ENCODE measurements at regions not wholly inside any gene's neighbourhood (a gene's known extent, or its start where the extent isn't known, plus 50 kb on each side); places are given as distances from the start of the nearest gene placed in this dataset.

- no peak overlapping the region for H3K27ac ChIP-seq
- DNase-seq: peak in 1 of 4 donors; percentile 21
- H3K36me3 ChIP-seq (replicated peaks in 1 of 2; ENCODE audit: insufficient read depth in 1 of 2, low read depth in 2 of 2): no peaks in the 10 kb centered on the region
- H3K9me3 ChIP-seq: no peaks in the 10 kb centered on the region
- intact Hi-C loops (cut with DNase I): no loop called here
- H3K4me1 ChIP-seq: no peaks in the 10 kb centered on the region
- TF ChIP-seq CTCF (IDR thresholded peaks at IDR 0.05) (no peak), POLR2A (IDR thresholded peaks at IDR 0.05) (no peak)
- WGBS, 2 donors: 52 to 70% methylated on average over 4 of the region's 4 CpGs
- ATAC-seq: no peak
- H3K27me3 ChIP-seq: no peaks in the 10 kb centered on the region
- no peak overlapping the region for H3K4me3 ChIP-seq
Measured at GRCh38 chr13:109422161-109422560, 364.2 kb downstream of the IRS2 start.

- H3K9me3 ChIP-seq: no peaks in the 10 kb centered on the region
- intact Hi-C loops (cut with DNase I): no loop called here
- no peaks in the 10 kb centered on the region for H3K4me1 ChIP-seq
- no peak for DNase-seq
- WGBS, 2 donors: 45 to 48% methylated on average over 4 of the region's 4 CpGs
- no peak overlapping the region for H3K27ac ChIP-seq
- no peak overlapping the region for H3K4me3 ChIP-seq
- no peaks in the 10 kb centered on the region for H3K36me3 ChIP-seq (replicated peaks in 1 of 2; ENCODE audit: insufficient read depth in 1 of 2, low read depth in 2 of 2)
- no peak for TF ChIP-seq POLR2A (IDR thresholded peaks at IDR 0.05)
- no peak for TF ChIP-seq CTCF (IDR thresholded peaks at IDR 0.05)
- H3K27me3 ChIP-seq: no peaks in the 10 kb centered on the region
- no peak for ATAC-seq
Measured at GRCh38 chr13:109419896-109420295, 366.5 kb downstream of the IRS2 start.

- no peak for ATAC-seq
- no peaks in the 10 kb centered on the region for H3K4me1 ChIP-seq
- H3K27me3 ChIP-seq: no peaks in the 10 kb centered on the region
- H3K27ac ChIP-seq: no peak overlapping the region
- no peak overlapping the region for H3K4me3 ChIP-seq
- no peaks in the 10 kb centered on the region for H3K9me3 ChIP-seq
- no peak for TF ChIP-seq CTCF (IDR thresholded peaks at IDR 0.05)
- TF ChIP-seq POLR2A (IDR thresholded peaks at IDR 0.05): no peak
- no peaks in the 10 kb centered on the region for H3K36me3 ChIP-seq (replicated peaks in 1 of 2; ENCODE audit: insufficient read depth in 1 of 2, low read depth in 2 of 2)
- DNase-seq: no peak
- intact Hi-C loops (cut with DNase I): no loop called here
Measured at GRCh38 chr13:109418111-109418510, 368.3 kb downstream of the IRS2 start.

DNA sequence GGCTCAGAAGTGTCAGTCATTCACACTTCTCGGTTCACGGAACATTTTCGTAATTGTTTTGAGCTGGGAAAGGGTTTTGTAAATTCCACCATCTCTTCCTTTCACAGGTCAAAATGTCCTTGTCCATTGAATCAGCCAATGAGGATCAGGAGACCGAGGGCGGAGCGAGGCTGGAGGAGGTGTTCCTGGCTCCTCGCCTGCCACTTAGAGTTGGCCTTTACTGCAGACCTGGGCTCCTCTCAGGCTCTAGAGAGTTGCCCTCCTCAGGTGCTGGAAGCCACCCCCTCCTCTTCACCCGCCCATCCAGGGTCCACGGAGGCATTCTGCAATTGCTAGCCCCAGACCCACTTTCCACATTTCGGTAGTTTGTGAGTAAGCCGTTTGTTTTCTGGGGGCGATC lies 370.4 kb downstream of the IRS2 start:
- Histone ChIP-seq H3K36me3 (replicated peaks in 1 of 2; ENCODE audit: insufficient read depth in 1 of 2, low read depth in 2 of 2) (no peaks in the 10 kb centered on the region), H3K4me1 (peaks cover 7% of the 10 kb centered on the region), H3K9me3 (no peaks in the 10 kb centered on the region), H3K27ac (no peak overlapping the region), H3K27me3 (no peaks in the 10 kb centered on the region), H3K4me3 (no peak overlapping the region)
- no peak for ATAC-seq
- no peak for DNase-seq
- intact Hi-C loops (cut with DNase I): no loop called here
- TF ChIP-seq POLR2A (IDR thresholded peaks at IDR 0.05): no peak
- TF ChIP-seq CTCF (IDR thresholded peaks at IDR 0.05): no peak
- 83 to 88% methylated on average over 12 of the region's 12 CpGs for WGBS, 2 donors

DNA sequence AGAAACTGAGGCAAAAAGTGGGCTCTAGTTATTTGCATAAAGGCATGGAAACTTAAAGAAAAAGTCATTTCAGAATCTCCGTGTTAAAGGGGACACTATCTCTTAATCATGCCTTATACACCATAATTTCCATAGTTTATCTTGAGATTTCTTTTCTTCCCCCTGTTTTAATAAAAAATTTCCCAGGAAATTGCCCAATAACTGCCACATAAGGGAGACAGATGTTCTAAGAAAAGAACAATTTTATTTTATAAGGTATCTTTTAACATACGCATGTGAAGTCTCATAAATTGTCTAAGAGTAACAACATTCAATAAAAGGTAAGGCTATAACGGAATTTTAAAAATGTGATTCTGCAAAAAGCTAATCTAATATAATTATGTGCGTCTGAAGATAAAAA lies 371.3 kb downstream of the IRS2 start:
- Histone ChIP-seq H3K36me3 (replicated peaks in 1 of 2; ENCODE audit: insufficient read depth in 1 of 2, low read depth in 2 of 2) (no peaks in the 10 kb centered on the region), H3K4me1 (peaks cover 7% of the 10 kb centered on the region), H3K9me3 (no peaks in the 10 kb centered on the region), H3K4me3 (no peak overlapping the region), H3K27ac (no peak overlapping the region), H3K27me3 (no peaks in the 10 kb centered on the region)
- intact Hi-C loops (cut with DNase I): no loop called here
- DNase-seq (no peak), ATAC-seq (no peak)
- 73 to 74% methylated on average over 4 of the region's 4 CpGs for WGBS, 2 donors
- no peak for TF ChIP-seq POLR2A (IDR thresholded peaks at IDR 0.05)
- no peak for TF ChIP-seq CTCF (IDR thresholded peaks at IDR 0.05)
